ENCODE measurements at regions not wholly inside any gene's neighbourhood (a gene's known extent, or its start where the extent isn't known, plus 50 kb on each side); places are given as distances from the start of the nearest gene placed in this dataset.
"Not testable (repeated sequence)": the region's sequence is repeated elsewhere in the genome, so short reads cannot be mapped to it uniquely, and the experiment has no call there.

DNA sequence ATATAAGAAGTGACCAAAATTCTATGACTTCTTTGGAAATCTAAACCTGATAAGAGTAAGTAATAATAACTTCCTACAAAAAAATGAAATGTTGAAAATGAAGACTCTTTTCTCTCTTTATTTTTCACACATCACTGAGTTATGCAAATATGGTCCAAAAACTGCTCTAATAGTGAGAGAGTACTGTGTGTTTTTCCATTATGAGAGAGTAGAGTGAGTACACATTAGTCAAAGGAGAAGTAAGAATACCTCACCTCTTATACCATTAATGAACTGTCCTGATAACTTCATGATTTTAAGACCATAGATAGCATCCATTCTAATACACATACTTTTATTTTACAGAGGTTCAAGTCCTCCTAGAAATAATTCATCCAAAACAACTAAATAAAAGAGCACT, 1310.2 kb downstream of the SI start:
- DNase-seq = no peak

DNA sequence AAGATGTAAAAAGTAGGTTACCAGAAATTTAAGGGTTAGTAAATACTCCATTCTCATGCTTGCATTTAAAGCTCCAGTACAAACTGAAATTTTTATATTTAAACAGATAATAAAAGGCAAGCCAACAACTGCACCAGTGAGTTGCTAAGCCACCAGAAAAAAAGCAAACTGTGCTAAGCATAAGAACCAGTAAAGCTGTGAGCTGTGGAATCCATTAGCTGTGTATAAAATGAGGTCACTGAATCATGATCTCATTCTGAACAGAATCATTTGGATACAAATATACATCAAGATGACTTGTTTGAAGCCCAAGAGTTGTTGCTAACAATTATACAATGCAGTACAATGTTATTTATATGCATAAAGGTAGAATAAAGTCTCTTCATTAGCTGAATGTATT, 1312.2 kb downstream of the SI start:
- DNase-seq = no peak

DNA sequence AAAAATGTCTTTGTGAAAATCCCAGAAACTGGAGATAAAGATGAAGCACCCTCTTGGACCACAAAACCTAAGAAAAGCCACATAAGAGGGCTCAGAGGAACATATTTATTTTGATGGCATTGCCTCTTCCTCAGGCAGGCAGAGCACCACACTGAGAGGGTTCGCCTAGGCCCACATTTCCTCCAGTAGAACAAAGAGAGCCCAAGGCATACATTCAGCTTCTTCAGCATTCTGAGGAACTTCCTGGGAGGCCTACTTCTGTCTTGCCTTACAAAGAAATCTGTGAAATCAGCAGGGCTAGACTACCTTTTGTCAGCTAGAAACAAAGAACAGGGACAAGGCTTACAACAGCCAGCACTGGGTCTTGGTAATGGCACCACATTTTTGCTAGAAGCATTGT, 1325.3 kb downstream of the SI start:
- DNase-seq = no peak

DNA sequence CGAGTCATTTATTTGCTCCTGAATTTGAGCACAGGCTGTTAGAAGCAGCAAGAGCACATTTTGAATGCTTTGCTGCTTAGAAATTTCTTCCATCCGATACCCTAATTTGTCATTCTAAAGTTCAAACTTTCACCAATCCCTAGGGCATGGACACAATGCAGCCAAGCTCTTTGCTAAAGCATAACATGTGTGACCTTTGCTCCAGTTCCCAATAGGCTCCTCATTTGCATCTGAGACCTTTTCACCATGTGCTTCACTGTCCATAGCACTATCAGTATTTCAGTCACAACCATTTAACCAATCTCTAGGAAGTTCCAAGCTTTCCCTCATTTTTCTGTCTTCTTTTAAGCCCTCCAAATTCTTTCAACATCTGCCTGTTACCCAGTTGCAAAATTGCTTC, 1333.1 kb downstream of the SI start:
- no peak for DNase-seq

DNA sequence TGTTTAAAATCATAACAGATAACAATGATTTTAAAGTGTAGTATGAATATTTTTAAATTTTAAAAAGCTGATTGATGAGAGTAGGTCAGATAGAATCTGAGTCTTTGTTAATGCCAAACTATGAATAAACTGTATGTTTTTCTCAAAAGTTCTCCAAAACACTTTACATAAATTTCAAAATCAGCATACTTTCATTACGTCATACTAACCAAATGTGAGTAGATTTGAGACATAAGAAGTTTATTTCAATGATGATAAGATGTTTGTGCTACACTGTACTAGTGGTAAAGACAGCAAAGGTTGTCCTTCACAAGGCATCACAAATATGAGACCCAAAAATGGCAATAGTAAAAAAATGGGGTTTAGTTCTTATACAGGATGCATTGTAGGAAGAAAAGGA, 1342.9 kb downstream of the SI start:
- DNase-seq = no peak

DNA sequence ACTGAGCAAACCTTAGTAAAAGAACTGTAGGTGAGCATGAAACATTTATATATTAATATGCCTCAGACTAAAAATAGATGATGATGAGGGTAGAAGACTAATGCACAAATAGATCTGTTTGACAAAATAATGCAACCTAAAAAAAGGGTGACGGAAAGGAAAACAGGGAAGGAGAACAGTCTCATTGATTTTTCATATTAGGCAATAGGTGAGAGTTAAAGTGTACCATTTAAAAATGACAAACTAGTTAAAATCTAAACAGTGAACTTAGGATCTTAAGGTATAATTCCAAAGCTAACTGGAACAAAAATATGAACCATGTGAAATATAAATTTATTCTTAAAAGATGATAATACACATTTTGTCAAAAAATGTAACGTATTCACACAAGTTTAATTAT, 1347.6 kb downstream of the SI start:
- no peak for DNase-seq

DNA sequence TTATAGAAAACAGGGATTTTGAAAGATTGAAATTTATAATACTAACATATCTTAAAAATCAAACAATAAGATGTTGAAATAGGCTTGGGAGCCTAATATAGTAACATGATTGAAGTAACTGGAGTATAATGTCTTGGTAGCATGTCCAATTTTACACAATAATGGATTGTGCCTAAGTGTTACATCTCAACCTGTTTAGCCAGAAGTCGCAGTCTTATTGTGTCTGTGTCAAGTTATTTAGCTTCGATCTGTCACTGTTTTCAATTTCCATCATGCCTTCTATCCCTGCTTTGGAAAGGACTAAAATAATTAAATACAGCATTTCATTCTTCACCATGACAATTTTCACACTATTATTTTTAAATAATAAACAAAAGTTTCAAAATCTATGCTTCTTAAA, 1352.2 kb downstream of the SI start:
- DNase-seq = no peak

DNA sequence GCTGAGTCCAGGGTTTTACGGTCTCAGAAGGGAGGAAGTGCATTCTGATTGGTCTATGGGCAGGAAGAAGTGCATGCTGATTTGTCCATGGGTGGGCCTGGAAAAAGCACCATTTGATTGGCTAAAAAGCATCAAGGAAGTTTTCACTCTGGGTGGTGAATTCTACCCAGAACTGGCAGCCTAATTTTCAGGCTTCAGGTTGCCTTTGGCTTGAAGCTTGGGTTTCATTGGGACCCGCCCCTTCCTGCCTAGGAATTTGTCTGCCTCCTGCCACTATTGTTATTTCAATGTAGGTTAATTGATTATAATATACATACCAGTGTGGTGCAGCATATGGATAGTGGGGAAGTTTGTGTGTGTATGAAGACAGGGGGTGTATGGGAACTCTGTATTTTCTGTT, 1355.9 kb downstream of the SI start:
- DNase-seq = no peak

DNA sequence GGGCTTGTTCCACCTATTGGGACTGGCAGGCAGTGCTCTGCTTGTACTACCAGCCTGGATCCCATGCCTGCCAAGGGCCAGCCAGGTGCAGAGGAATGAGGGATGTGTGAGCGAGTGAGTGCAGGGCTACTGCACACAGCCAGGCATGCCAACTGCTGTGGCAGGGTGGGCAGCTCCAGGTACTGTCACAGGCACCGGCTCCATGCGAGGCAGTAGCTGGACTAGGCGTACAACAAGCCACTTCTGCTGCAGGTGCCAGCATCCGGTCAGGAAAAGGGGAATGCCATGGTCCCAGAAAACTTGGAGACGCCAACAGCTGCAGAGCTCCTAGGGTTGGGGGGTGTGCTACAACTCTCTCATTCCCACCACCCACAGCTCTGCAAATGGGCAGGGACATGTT, 1356.7 kb downstream of the SI start:
- DNase-seq = no peak

DNA sequence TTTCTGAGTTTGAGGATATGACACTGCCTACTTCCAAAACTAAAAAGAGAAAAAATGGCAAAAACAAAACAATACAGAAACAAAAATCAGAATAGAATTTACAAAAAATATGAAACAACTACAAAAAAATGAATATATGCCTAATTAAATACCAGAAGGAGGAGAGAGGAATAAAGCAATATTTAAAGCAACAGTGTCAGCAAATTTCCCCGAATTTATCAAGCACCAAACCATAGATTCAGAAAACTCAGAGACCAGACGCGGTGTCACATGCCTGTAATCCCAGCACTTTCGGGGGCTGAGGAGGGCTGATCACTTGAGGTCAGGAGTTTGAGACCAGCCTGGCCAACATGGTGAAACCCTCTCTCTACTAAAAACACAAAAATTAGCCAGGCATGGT, 1360.9 kb downstream of the SI start:
- DNase-seq = no peak

DNA sequence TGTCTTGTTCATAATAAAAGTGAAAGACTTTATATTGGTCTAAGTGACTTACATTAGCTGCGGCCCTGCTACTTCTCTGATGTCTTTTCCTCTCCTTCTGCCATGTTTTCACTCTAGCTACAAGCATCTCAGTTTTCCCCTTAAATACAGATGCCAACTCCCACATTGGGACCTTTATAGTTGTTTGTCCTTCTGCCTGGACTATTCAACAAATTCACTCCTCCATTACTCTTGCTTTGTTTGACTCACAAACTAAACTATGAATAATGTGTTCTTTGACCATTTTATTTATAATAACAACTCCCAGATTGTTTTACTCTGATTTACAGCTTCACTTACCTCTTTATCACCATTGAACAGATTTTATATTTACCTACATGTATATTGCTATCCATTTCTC, 1369.9 kb downstream of the SI start:
- no peak for DNase-seq

DNA sequence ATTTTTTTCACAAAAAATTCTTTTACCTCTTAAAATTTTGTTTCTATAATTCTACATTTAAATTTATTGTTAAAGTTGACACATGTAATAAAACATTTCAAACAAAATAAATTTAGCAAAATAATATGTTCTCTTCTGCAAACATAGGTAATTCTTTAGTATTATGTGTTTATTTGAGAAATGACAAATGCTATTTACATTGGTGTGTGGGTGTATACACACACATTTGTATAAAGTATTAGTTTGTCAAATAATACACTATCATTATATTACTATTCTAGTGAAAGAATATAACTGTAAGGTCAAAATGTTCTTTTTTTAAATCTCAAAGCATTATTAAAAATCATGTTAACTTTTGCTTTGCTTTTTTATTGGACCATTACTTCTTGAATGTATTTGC, 1370.6 kb downstream of the SI start:
- DNase-seq = no peak

DNA sequence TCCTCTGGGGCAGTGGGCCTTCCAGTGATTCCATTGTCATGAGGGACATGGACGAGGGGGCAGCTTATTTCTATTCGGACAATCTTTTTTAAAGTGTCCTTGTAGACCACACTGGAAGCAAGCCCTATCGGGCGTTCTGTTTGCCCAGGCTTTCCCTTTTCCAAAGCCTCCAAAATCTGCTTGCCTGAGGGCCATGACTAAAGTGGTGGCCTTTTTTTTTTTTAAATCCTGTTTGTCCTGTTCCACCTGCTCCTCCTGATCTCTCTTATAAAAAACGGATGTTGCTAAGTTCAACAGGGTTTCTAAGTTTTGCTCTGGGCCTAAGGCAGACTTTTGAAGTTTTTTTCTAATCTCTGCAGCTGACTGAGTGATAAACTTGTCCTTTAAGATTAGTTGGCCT, 1380.1 kb downstream of the SI start:
- not testable (repeated sequence) for DNase-seq

DNA sequence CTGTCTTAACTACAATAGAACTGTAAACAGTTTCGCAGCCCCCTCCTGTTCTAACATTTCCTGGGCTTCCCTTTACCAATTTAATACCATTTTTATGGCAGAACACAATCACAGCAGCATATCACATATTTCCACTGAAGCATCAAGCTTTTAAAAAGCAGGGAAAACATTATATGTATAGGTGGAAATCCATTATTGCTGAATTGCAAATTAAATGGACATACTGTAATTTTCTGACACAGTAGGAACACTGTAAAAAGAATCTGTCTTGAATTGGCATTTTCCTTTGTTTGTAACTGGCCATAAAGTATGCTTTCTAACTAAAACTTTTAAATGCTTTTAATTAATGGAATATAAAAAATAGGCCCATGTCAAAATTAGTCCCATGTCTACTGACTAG, 1385.8 kb downstream of the SI start:
- DNase-seq = no peak

DNA sequence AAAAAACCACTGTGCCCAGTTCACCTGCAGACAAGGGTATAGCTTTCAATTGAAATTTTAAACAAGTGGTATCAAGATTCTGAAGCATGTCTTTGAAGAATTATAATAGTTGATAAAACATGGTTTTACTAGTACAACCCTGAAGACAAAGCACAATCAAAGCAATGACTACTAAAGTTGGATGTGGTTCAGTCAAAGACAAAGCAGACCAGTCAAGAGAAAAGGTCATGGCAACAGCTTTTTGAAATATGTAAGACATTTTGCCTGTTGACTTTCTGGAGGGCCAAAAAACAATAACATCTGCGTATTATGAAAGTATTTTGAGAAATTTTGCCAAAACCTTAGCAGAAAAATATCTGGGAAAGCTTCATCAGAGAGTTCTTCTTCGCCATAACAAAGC, 1393.6 kb downstream of the SI start:
- no peak for DNase-seq

DNA sequence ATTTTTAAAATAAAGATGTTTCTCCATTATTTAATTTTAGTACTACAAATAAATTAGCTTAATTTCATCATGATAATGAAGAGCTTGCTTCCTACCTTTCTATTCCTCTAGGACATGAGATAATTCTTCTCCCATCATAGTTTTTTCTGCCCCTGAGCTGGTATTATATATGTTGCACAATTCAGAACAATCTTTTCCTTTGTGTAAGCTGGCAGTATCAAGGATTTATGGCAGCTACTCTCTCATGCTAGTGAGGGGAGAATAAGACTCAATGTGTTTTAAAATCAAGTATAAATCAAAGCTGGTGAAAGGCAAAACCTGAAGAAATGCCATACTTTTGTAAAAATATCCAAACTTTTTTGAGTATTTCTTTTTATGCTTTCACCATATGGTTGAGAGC, 1405.3 kb downstream of the SI start:
- no peak for DNase-seq

DNA sequence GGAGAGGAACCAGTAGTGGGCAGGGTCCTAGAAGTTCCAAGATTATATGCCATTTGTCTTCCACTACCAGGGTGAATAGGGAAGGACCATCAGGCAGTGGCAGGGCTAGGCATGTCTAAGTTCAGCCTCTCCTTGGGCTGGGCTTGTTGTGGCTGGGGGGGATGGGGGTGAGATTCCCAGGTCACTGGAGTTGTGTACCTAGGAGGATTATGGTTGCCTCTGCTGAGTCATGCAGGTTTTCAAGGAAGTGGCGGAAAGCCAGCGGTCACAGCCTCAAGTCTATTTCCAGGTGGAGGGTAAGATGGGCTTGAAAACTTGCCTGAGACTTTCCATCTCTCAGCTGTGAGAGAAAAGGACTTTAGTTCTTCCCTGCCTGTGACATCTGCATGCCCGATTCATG, 1407.1 kb downstream of the SI start:
- no peak for DNase-seq

DNA sequence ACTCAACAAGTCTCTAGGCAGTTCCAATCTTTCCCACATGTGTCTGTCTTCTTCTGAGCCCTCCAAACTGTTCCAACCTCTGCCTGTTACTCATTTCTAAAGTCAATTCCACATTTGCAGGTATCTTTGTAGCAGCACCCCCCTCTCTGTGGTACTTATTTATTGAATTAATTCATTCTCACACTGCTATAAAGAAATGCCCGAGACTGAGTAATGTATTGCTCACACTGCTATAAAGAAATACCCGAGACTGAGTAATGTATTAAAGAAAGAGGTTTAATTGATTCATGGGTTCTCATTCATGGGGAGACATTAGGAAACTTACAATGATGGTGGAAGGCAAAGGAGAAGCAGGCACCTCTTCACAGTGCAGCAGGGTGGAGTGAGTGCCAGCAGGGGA, 1413.8 kb downstream of the SI start:
- DNase-seq = no peak

DNA sequence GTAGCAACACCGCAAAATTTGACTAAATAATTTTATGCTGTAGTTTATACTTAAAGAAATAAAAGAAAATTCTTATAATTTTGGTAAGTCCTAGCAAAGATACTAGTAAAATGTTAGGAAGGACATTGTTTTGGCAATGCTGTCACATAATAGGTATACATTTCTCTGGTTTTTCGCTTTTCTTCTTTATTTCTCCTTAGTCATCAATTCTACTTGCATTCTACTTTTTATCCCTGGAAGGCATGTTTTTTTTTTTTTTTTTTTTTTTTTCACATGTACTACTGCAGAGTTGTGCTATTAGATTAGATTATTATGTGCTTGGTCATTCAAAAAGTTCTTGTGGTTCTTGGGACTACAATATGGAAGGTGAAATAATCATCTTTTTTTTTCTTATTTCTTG, 1421.2 kb downstream of the SI start:
- DNase-seq = no peak

DNA sequence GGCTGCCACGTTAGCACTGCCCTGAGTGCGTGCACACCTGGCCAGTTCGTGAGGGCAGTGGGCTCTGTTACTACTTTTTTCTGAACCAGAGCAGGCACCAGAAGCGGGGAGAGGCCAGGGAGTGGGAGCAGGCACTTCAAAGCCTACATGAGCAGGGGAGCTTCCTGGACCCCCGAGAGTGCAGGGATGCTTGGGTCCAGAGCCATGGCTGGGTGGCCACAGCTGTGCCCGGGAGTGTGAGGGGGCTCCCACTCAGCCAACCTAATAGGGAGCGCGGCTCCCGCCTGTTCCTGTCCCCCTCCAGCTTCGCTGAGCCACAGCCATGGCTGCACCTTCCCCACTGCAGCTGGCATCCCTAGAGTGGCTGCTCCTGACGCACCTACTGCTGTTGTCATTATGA, 1423.3 kb downstream of the SI start:
- no peak for DNase-seq

DNA sequence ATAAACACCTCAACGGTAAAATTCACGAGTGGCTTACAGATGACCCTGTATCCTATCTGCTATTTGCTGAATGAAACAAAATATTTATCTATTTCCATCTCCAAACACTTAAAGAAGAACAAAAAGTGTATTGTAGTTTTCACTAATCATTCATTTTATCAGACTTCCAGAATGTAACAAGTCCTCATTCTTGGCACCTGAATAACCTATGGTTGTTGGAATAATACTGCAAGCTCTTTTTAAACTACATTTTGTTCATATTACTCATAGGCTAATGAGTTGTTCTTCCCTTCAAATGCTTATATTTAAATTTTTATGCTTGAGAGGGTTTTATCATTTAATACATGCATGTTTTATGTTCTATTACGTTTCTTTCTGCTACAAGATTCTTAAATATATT, 1434.1 kb downstream of the SI start:
- DNase-seq = no peak

DNA sequence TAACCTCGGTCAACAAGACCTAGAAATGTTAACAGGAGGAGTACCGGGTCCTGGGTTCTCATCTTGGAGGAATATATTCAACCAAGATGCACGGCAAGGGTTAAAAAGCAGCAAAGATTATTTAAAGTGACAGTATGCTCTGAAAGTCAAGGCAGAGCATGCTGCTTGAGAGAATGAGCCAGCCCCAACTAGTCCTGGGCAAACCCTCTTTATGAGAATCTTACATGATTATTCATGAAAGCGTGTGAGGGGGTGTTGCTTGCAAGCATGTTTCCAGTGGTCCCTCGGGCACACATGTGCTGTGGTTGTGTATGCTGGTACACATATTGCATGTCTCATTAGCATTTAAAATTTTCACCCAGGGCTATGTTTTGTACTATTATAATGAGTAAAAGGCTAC, 1445.6 kb downstream of the SI start:
- DNase-seq = peak; percentile 6

DNA sequence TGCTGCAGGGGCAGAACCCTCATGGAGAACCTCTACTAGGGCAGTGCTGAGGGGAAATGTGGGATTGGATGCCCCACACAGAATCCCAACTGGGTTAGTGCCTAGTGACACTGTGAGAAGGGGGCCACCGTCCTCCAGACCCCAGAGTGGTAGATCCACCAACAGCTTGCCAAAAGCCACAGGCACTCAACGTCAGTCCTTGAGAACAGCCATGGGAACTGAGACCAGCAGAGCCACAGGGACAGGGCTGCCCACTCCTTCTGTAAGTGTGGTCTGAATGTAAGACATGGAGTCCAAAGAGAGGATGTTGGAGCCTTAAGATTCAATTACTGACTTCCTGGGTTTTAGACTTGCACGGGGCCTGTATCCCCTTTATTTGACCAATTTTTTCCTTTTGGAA, 1451.5 kb downstream of the SI start:
- no peak for DNase-seq

DNA sequence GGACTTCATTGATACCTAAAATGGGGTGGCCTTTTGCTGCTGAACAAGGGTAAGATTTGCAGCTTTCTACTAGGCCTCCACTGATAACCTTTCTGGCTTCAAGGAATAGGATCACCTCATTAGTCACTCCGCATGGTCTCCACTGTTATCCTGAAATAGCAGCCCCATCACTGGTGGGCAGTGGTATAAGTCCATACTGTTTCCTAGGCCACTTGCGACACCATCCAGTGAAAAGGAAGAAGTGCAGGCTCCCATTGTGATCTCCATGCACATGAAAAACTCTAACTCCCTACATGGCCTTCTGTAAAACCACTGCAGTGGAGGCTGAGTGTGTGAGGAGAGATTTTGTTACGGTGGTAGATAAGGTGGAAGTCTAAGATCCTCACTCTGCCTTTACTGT, 1455.9 kb downstream of the SI start:
- DNase-seq = peak; percentile 82

DNA sequence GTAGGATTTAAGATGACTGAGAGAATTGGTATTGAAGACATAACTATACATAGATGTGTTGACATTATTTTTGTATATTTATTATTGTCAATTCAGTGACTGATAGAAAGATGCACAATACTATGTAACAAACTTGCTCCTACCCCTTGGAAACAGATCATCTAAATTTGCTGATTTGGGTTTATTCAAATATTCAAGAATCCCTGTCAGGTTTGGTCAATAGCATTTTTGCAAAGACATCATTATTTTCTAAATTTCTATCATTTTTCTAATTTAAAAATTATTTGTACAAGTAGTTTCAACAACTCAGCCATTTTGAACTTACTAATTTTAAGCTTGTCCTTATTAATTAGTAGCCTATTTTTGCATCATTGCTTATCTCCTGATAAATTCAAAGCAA, 1463.4 kb downstream of the SI start:
- no peak for DNase-seq

DNA sequence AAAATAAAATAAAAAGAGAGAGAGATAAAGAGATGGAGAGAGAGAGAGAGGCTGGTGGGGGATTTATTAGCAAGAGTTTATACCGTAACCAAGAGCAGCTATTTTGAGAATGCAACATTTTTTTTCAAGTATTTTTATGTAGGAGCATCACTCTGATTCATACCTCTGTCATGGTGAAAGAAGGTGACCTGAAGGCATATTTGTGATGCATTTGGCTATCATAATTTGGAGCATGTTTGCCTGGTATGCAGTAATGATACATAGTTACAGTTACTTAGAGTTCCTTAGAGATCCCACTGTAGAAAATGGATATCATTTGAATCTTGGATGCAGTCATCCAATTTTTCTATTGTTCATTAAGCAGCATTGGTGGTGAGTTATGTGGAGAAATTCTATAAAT, 1472.4 kb downstream of the SI start:
- DNase-seq = no peak

DNA sequence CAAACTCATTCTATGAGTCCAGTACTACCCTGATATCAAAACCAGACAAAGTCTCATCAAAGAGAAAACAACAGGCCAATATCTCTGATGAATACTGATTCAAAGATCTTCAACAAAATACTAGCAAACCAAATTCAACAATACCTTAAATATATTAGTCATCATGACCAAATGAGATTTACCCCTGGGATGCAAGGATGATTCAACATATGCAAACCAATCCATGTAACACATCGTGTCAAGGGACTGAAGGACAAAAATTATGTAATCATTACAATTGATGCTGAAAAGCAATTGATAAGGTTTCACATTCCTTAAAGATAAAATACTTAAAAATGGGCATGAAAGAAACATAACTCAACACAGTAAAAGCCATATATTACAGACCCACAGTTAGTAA, 1476.9 kb downstream of the SI start:
- DNase-seq = no peak

Measured in NCI-H82 (cell line).